Lower leg skin (tissue), 4 donors: ENCODE measurements at regions not wholly inside any gene's neighbourhood (a gene's known extent, or its start where the extent isn't known, plus 50 kb on each side); places are given as distances from the start of the nearest gene placed in this dataset.

Source experiments
- DNase-seq, 2 donors: peaks; one replicate each; pipeline ENCODE4 v3.0.0-alpha.2; 2019; ENCODE audit warnings: low spot score in 2 of 2
- H3K4me3 ChIP-seq: fragments of 200-600 bp; sonication (generic); 2 replicates; pipeline ENCODE4 v1.5.1; 2017; ENCODE audit warnings: mild to moderate bottlenecking, low read depth; ENCODE audit not compliant: poor library complexity, severe bottlenecking
- CTCF ChIP-seq, 3 donors: fragments of 450-650 bp; IDR thresholded peaks; one replicate each; pipeline ENCODE4 v1.5.1; 2016; ENCODE audit warnings: antibody characterized with exemption in 3 of 3, mild to moderate bottlenecking in 3 of 3, moderate library complexity in 2 of 3
- POLR2A ChIP-seq, 2 donors: fragments of 450-650 bp; IDR thresholded peaks; one replicate each; pipeline ENCODE4 v1.6.1; 2016 to 2017; ENCODE audit warnings: antibody characterized with exemption in 2 of 2, mild to moderate bottlenecking in 1 of 2, moderate library complexity in 1 of 2
- WGBS, 2 donors: methylation state at CpG; one replicate each; pipeline ENCODE4 v1.1.5; 2018; 5-methylcytosine and 5-hydroxymethylcytosine counted together
- intact Hi-C: fragments of 100-400 bp; cut with DNase I; formaldehyde crosslinking; loops from one replicate; pipeline ENCODE4 v1.15.0; 2023; ENCODE audit warnings: low total_unique reads

- TF ChIP-seq CTCF (IDR thresholded peaks at IDR 0.05) (no peak), POLR2A (IDR thresholded peaks at IDR 0.05) (no peak)
- intact Hi-C loops: no loop called here
- no peak for DNase-seq
- 80 to 87% methylated on average over 2 of the region's 2 CpGs for WGBS, 2 donors
- H3K4me3 ChIP-seq: no peak overlapping the region
These were observed 483.4 kb downstream of the PRKD1 start for GRCh38 chr14:29444216-29444615.

GRCh38 chr14:29444805-29445204 is 482.8 kb downstream of the PRKD1 start:
- no peak overlapping the region for H3K4me3 ChIP-seq
- 81 to 94% methylated on average over 1 of the region's 1 CpG for WGBS, 2 donors
- intact Hi-C loops: no loop called here
- no peak for DNase-seq
- TF ChIP-seq CTCF (IDR thresholded peaks at IDR 0.05): no peak
- TF ChIP-seq POLR2A (IDR thresholded peaks at IDR 0.05): no peak

DNA sequence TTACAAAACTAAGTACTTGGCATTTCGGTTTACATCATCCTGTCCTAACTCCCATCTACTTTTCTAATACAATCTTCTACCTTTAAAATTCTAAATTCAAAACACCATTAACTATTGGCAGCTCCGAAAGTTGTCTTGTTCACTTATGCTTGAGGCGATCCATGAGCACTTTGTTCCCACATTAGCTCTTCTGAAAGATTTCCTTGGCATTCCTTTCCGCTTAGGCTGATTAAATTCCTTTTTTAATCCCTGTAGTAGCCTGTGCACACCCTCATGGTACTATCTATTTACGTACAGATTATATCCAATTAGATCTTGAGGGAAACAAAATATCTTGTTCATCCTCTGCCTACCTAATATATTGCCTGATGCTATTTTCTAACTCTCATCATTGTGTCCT is 480.7 kb downstream of the PRKD1 start:
- TF ChIP-seq POLR2A (IDR thresholded peaks at IDR 0.05): no peak
- TF ChIP-seq CTCF (IDR thresholded peaks at IDR 0.05): no peak
- 78 to 86% methylated on average over 5 of the region's 5 CpGs for WGBS, 2 donors
- H3K4me3 ChIP-seq: no peak overlapping the region
- DNase-seq: no peak
- intact Hi-C loops: no loop called here

GRCh38 chr14:29451941-29452340 is 475.7 kb downstream of the PRKD1 start:
- no peak for DNase-seq
- H3K4me3 ChIP-seq: no peak overlapping the region
- WGBS, 2 donors: 60 to 67% methylated on average over 2 of the region's 2 CpGs
- intact Hi-C loops: no loop called here
- TF ChIP-seq POLR2A (IDR thresholded peaks at IDR 0.05): no peak

- DNase-seq: no peak
- H3K4me3 ChIP-seq: no peak overlapping the region
- no peak for TF ChIP-seq POLR2A (IDR thresholded peaks at IDR 0.05)
- no peak for TF ChIP-seq CTCF (IDR thresholded peaks at IDR 0.05)
- intact Hi-C loops: no loop called here
These were observed 474.6 kb downstream of the PRKD1 start for GRCh38 chr14:29453045-29453444.

DNA sequence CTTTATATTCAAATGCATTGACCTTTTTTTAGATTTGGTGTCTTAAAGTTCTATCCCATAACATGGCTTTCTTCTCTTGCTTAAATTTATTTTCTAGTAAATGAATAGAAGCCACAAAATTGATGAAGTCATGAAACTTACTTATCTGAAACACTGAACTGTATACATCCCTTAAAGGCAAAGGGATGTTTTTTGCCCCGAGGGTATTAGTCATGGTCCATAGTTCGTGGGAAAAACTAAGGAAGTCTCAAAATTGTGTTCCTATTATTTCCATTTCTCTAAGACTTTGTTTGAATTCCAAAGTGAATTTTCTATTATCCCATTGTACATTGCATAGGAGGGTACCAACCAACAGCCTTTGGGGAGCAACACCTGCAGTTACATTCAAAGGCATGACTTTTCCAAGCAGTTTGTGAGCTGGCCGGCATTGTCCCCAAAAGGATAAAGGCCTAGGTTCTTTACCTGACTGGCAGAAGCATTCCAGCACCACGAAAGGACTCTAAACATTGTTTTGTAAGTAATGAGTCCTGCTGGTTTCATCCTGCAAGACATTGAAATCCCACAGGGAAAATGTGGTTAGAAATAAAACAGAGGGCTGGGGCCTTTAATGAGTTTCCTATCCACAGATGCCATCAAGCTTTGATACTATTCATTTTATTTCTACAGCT is 473.5 kb downstream of the PRKD1 start:
- intact Hi-C loops: no loop called here
- TF ChIP-seq POLR2A (IDR thresholded peaks at IDR 0.05) (no peak), CTCF (IDR thresholded peaks at IDR 0.05) (no peak)
- no peak for DNase-seq
- no peak overlapping the region for H3K4me3 ChIP-seq
- 61 to 64% methylated on average over 4 of the region's 4 CpGs for WGBS, 2 donors
